Left ventricle myocardium inferior (tissue), 1 donor: ENCODE measurements at regions not wholly inside any gene's neighbourhood (a gene's known extent, or its start where the extent isn't known, plus 50 kb on each side); places are given as distances from the start of the nearest gene placed in this dataset.

Experiments
- DNase-seq: peaks from one replicate; pipeline ENCODE4 v3.0.0-alpha.2; 2020
- H3K27ac ChIP-seq: fragments of 200-600 bp; replicated peaks from 2 replicates; pipeline ENCODE4 v1.8.0; 2021
- H3K27me3 ChIP-seq: fragments of 200-600 bp; 2 replicates; pipeline ENCODE4 v1.8.0; 2021; ENCODE audit warnings: low read depth
- H3K36me3 ChIP-seq: fragments of 200-600 bp; 2 replicates; pipeline ENCODE4 v1.8.0; 2021
- H3K4me1 ChIP-seq: fragments of 200-600 bp; 2 replicates; pipeline ENCODE4 v1.8.0; 2021
- H3K4me3 ChIP-seq: fragments of 200-600 bp; 2 replicates; pipeline ENCODE4 v1.8.0; 2021; ENCODE audit warnings: mild to moderate bottlenecking, moderate library complexity
- H3K9me3 ChIP-seq: fragments of 200-600 bp; replicated peaks from 2 replicates; pipeline ENCODE4 v1.8.0; 2021
- intact Hi-C: fragments of 100-400 bp; cut with micrococcal nuclease; formaldehyde crosslinking; loops from one replicate; pipeline ENCODE4 v1.11.0; 2022
- TF ChIP-seq, protein P1 (sequence below): fragments of 200-600 bp; IDR thresholded peaks from 2 replicates; pipeline ENCODE4 v1.8.0; 2021; ENCODE audit warnings: antibody characterized with exemption, mild to moderate bottlenecking, borderline replicate concordance
- donor health status: DM: no; HTN: yes; CAD: no; lungs with severe emphysema.

DNA sequence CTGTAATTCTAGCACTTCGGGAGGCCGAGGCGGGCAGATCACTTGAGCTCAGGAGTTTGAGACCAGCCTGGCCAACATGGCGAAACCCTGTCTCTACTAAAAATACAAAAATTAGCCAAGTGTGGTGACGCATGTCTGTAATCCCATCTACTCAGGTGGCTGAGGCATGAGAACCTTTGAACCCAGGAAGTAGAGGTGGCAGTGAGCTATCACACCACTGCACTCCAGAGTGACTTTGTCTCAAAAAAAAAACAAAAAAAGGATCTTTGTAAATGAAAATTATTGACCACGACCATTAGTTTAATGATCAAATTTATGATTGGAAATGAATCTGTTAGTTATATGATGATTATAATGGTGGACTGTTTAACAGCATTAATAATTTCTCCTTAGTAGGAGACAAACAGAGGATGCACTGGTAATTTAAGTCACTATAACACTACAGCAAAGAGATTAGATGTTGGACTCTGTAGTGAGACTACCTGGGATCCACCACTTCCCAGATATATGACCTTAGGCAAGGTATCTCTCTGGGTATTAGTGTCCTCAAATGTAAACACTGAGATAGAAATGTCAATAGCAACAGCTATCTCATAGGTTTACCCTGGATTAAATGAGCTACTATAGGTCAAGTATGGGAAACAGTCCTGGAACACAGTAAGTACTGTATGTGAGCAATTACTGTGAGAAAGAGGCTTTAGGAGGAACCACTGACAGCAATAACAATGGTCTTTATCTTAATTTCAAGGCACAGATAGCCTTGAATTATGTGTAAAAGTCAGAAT, 214.7 kb downstream of the NOVA1 start:
- Histone ChIP-seq H3K36me3 (no peaks in the 10 kb centered on the region), H3K27me3 (no peaks in the 10 kb centered on the region), H3K4me3 (no peak overlapping the region), H3K4me1 (peaks cover 4% of the 10 kb centered on the region), H3K9me3 (no peaks in the 10 kb centered on the region), H3K27ac (no peak overlapping the region)
- TF ChIP-seq, protein P1, sequence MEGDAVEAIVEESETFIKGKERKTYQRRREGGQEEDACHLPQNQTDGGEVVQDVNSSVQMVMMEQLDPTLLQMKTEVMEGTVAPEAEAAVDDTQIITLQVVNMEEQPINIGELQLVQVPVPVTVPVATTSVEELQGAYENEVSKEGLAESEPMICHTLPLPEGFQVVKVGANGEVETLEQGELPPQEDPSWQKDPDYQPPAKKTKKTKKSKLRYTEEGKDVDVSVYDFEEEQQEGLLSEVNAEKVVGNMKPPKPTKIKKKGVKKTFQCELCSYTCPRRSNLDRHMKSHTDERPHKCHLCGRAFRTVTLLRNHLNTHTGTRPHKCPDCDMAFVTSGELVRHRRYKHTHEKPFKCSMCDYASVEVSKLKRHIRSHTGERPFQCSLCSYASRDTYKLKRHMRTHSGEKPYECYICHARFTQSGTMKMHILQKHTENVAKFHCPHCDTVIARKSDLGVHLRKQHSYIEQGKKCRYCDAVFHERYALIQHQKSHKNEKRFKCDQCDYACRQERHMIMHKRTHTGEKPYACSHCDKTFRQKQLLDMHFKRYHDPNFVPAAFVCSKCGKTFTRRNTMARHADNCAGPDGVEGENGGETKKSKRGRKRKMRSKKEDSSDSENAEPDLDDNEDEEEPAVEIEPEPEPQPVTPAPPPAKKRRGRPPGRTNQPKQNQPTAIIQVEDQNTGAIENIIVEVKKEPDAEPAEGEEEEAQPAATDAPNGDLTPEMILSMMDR: no peak
- DNase-seq: no peak
- intact Hi-C loops: no loop called here

DNA sequence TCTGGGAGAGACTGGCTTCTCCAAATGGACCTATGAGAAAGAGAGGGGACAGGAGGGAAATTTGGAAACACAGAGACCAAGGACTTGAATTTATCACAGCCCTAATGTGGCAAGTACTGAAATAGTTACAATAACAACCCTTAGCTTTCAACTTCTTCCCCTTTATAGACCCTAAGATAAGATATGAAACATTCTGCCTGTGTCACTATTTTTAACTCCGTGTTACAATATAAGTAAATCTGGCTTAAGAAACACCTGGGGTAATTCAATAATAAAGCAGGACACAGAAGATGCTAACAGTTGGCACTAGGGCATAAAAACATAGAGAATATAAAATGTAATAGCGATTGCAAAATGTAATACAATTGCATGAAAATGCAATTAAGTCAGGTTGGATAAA, 216.4 kb downstream of the NOVA1 start:
- Histone ChIP-seq H3K36me3 (no peaks in the 10 kb centered on the region), H3K4me3 (no peak overlapping the region), H3K9me3 (peaks cover 5% of the 10 kb centered on the region), H3K4me1 (peaks cover 4% of the 10 kb centered on the region), H3K27me3 (no peaks in the 10 kb centered on the region), H3K27ac (no peak overlapping the region)
- intact Hi-C loops: no loop called here
- DNase-seq: no peak
- TF ChIP-seq, protein P1: no peak

DNA sequence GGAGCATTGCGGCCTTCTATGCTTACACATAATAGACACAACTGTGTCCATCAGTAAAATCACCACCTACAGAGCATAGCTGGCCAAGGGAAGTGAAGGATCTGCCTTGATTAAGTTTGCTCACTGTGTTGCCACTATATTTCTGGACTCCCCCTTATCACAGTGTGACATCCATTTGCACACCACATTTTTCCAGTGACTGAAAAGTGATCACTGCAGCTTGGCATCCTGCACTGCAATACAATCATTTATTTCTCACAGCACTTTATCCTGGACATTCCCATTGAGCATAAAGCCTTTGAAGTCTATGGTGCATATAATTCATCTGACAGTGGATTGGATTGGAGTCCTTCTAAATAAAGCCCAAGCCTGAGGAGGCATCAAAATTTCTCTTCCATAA, 217.2 kb downstream of the NOVA1 start:
- H3K27ac ChIP-seq: no peak overlapping the region
- TF ChIP-seq, protein P1: no peak

DNA sequence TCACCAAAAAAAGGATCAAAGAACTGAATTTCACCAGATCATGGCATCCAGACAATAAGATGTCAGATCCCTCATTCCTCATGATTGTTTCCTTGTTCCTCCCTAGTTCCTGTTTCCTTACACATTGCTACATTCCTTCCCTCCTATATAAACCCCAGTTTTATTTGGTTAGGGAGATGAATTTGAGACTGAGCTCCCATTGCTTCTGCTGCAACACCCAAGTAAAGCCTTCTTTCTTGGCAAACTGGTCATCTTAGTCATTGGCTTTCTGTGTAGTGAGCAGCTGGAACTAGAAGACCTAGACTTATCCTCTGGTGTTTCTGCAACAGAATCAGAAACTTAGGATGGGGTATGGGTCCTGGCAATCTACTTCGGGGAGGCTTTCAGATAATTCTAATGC, 217.9 kb downstream of the NOVA1 start:
- no peak for DNase-seq
- H3K9me3 ChIP-seq: peaks cover 5% of the 10 kb centered on the region
- peaks cover 4% of the 10 kb centered on the region for H3K4me1 ChIP-seq
- no peak overlapping the region for H3K4me3 ChIP-seq
- intact Hi-C loops: no loop called here
- TF ChIP-seq, protein P1: no peak
- no peaks in the 10 kb centered on the region for H3K27me3 ChIP-seq
- H3K36me3 ChIP-seq: no peaks in the 10 kb centered on the region
- no peak overlapping the region for H3K27ac ChIP-seq

More for the DNA sequence above, 217.2 kb downstream of the NOVA1 start:
- H3K4me3 ChIP-seq: no peak overlapping the region
- intact Hi-C loops: no loop called here
- DNase-seq: no peak
- no peaks in the 10 kb centered on the region for H3K36me3 ChIP-seq
- no peaks in the 10 kb centered on the region for H3K27me3 ChIP-seq
- peaks cover 4% of the 10 kb centered on the region for H3K4me1 ChIP-seq
- peaks cover 5% of the 10 kb centered on the region for H3K9me3 ChIP-seq

DNA sequence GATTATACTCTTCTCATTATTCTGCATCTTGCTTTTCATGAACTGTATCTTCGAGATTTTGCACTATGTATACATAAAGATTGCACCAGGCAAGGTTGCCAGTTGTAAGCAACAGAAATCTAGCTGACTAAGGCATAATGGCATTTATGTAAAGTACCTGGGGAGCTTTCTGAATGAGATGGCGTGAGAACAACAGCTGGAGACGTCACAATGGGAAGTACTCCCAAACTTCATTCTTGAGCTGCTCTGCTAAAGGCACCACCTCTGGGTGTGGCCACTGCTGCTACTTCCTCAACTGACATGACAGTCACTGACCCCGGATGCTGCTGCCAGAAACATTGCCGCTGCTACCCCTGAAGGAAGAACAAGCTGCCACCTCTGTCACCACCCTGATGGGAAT, 220.7 kb downstream of the NOVA1 start:
- Histone ChIP-seq H3K36me3 (no peaks in the 10 kb centered on the region), H3K4me3 (no peak overlapping the region), H3K9me3 (peaks cover 5% of the 10 kb centered on the region), H3K27me3 (no peaks in the 10 kb centered on the region), H3K4me1 (peaks cover 4% of the 10 kb centered on the region), H3K27ac (no peak overlapping the region)
- intact Hi-C loops: no loop called here
- DNase-seq: no peak
- TF ChIP-seq, protein P1: no peak
